HG02571 (cell line): ENCODE measurements at regions not wholly inside any gene's neighbourhood (a gene's known extent, or its start where the extent isn't known, plus 50 kb on each side); places are given as distances from the start of the nearest gene placed in this dataset.

Source experiments
- ATAC-seq: cut with Tn5 transposase; IDR thresholded peaks from one replicate; pipeline ENCODE4 v1.9.1; 2021; ENCODE audit warnings: mild to moderate bottlenecking, moderate library complexity; ENCODE audit not compliant: unreplicated experiment

- no peak for ATAC-seq
Observed at GRCh38 chr4:111761531-111761930, 383.7 kb upstream of the FAM241A start.

- no peak for ATAC-seq
Observed at GRCh38 chr4:111770514-111770913, 374.7 kb upstream of the FAM241A start.

DNA sequence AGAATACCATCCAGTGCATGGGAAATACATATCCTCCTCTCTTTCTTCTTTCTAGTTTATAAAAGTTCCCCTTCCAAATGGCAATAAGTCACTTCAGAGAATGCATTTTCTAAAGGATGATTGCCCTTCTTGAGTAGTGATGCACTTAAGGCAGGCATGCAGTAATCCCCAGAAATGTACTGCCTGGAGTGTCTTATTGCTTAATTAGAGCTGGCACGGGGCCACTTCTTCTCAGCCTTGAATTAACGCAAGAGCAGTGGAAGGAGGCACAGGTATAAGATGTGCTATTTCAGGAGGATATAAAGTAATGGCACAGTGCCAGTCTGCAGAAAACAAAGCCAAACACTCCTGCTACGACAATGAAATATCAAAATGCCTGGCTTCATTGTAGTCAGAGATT is 371.4 kb upstream of the FAM241A start:
- ATAC-seq = no peak

DNA sequence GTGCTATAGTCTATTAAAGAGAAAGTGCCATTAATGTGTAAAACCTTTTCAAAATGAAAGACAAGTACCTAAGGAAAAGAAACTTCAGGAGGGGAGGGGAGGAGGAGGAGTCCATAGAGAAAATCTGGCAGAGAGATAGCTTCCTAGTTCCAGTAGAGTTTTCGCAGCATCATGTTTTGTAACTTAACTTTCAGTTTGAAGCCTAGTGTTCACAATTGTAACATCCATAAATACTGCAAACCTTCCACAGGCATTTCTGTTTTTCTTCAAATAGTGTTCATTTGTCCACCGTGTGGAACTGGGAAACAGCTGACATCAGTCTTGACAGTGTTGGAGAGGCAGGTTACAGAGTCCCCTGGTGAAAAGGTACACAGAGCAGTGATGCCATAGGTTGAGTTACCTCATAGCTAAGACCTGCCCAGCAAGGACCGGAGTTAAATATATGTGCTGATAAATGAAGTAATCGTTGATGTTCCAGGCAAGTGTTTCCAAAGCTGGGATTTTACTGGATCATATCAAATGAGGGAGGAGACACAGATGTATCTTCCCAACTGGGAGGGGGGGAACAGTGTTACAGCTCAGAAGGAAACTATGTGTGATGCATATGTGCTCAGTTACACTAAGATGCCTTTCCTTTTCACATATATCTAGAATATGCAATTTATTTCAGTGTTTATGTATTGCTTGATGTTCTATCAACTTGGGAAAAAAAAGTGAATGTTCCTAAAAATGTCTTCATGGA is 369.5 kb upstream of the FAM241A start:
- ATAC-seq = no peak

GRCh38 chr4:111776561-111776960 is 368.7 kb upstream of the FAM241A start:
- no peak for ATAC-seq

- no peak for ATAC-seq
Observed at GRCh38 chr4:111778543-111778942, 366.7 kb upstream of the FAM241A start.

DNA sequence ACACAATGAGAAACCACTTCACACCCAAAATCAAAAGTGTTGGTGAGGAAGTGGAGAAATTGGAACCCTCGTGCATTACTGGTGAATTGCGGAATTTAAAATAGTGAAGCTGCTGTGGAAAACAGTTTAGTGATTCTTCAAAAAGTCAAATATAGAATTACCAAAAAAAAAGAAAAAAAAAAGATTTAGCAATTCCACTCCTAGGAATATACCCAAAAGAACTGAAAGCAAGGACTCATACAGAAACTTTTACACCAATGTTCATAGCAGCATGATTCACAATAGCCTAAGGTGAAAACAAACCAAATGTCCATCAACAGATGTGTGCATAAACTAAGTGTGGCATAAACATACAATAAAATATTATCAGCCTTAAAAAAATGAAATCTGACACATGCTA is 364.3 kb upstream of the FAM241A start:
- no peak for ATAC-seq

GRCh38 chr4:111781611-111782010 is 363.6 kb upstream of the FAM241A start:
- ATAC-seq = no peak

DNA sequence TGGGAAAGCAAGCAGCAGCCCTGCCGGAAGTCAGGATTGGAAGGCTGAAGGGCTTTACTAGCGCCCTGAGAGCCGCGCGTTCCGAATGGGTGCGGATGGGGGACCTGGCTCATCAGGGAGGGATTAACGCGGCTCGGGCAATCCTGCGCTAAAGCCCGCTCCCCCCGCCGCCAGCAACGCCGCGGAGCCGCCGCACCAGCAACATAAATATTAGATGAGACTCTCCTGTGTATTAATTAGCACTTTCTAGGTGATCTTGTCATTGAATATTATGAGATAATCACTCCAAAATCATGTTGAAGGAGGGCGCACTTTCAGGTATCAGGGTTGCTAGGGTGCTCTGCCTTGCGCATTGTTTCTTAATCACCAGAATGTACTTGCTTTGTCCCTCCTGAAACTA is 357.2 kb upstream of the FAM241A start:
- ATAC-seq = no peak

DNA sequence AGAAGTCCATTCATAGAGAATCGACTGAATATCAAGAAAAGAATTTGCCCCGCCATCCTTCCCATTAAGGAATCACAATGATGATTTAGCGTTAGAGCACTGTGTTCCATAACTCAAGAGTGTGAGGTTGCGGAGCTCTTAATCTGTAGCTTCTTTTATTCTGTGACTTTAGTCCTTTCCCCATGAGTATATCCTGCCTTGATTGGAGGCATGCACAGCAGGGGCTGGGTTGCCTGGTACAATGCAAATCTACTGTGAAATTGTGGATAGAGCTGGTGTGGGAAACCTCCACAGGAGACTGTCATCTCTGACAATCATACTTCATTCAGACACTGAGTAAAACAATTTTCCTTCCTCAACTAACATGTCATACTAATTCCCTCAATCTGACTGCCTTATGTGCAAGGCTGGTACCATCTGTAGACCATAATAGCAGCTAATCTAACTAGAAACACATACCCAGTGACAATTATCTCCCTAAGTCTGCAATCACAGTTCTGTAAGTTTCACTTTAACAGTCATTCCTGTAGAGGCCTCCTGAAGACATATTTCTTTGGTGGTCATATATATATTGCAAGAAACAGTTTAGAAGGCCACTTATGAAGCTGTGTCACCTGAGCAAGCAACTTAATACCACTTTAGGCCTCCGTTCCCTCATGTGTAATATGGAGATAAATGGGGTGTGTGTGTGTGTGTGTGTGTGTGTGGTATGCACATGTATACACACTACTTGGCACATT is 355.2 kb upstream of the FAM241A start:
- ATAC-seq = no peak

DNA sequence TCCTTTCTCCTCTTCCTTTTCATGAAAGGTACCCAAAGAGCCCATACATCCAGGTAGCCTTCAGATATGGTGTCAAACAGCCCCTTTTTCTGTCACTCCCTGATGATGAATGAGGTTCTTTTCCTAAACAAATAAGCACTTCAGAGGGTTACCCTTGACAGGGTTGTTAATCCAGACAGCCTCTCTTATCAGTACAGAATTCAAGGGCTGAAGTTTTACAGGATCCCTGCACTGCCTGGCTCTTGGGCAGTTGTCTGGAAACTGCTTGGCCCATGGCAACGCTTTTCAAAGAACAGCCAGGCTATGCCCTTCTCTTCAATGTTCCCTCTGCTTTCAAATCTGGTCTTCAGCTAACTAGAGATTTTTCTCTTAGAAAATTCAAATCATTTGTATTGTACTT is 352.6 kb upstream of the FAM241A start:
- ATAC-seq = no peak

- ATAC-seq = no peak
Observed at GRCh38 chr4:111793433-111794091, 351.7 kb upstream of the FAM241A start.

- ATAC-seq = no peak
Observed at GRCh38 chr4:111797455-111798163, 347.6 kb upstream of the FAM241A start.

- no peak for ATAC-seq
Observed at GRCh38 chr4:111798840-111799239, 346.4 kb upstream of the FAM241A start.

- no peak for ATAC-seq
Observed at GRCh38 chr4:111800551-111800950, 344.7 kb upstream of the FAM241A start.

- ATAC-seq = no peak
Observed at GRCh38 chr4:111802191-111802590, 343.1 kb upstream of the FAM241A start.

DNA sequence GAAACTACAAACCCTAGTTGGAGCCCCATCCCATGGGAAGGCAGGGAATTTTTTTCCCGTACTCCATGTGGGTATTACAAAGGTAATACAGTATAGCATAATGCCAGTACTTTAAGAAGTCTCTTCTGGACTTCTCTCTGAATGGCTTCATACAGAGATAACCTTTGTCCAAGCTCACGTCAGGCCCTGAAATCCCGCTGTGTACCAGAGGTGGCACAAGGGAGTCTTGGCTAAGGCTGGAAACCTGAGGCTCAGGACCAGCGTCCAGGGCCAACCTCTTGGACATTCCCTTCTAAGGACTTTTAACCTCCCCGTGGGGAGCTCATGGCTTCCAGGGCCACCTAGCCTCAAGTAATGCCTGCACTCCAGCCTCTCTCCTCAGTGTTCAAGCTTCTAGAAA is 338.9 kb upstream of the FAM241A start:
- ATAC-seq = no peak

DNA sequence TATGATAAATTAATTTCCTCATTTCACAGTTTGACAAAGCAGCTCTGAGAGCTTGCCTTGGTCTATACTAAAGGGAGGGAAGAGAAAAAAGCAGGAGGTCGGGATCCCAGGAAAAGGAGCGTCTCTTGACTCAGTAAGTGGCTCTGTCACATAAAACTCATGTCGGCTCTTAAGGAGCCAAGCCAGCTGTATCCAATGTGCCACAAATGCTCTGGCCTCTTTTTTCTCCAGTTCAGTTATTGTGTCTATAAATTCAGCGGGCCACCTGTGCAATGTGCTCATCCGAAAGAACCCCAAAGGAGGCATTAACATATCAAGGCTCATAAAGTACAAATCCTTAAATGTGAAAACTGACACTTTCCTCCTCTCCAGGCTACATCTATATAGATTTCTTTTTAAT is 337.7 kb upstream of the FAM241A start:
- ATAC-seq = no peak

GRCh38 chr4:111808174-111808573 is 337.1 kb upstream of the FAM241A start:
- ATAC-seq = no peak

DNA sequence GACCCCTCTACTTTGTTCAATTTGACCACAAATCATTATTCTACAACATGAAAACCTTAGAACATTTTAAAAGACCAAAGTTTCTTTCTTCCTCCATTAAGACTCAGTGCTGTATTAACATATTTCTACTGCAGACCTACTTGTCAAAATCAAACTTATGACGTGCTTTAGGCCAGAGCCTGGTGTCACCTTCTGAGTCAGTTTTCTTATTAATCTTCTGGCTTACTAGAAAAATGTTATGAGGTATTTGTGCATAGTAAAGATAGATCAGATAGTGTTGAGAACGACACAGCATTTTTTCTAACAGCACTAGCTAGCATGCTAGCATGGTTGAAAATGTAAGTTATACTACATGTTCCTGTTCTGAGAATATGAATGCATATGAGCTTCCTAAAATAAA is 333.6 kb upstream of the FAM241A start:
- ATAC-seq = no peak

GRCh38 chr4:111812114-111812513 is 333.1 kb upstream of the FAM241A start:
- no peak for ATAC-seq
